Hypothalamus (tissue), 51 donors: ENCODE measurements at regions not wholly inside any gene's neighbourhood (a gene's known extent, or its start where the extent isn't known, plus 50 kb on each side); places are given as distances from the start of the nearest gene placed in this dataset.

Experiments used
- DNase-seq, 51 donors: peaks; one replicate each; lab custom pipeline; 2025; lab: John Stamatoyannopoulos, UW

DNA sequence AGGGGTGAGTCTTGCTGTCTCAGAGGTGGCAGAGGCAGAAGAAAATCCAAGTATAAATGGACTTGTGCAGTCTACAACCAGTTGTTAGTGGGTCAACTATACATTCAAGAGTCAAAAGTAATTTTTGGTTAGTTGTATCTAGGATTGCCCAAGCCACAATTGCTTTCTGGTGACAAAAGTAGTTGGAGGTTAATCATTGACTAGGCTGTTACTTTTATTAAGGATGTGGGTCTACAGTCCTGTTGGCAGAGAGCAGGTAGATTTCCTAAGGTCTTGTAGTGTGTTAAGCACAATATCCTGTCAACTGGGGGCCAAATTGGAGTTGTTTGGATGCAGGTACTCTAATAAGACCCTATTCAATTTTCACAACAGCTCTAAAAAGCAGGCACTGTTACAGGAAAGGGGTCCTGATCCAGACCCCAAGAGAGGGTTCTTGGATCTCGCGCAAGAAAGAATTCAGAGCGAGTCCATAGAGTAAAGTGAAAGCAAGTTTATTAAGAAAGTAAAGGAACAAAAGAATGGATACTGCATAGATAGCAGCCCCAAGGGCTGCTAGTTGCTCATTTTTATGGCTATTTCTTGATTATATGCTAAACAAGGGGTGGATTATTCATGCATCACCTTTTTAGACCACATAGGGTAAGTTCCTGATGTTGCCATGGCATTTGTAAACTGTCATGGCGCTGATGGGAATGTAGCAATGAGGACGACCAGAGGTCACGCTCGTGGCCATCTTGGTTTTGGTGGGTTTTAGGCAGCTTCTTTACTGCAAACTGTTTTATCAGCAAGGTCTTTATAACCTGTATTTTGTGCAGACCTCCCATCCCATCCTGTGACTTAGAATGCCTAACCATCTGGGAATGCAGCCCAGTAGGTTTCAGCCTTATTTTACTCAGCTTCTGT is 232.6 kb upstream of the SRRM4 start:
- DNase-seq: no peak

DNA sequence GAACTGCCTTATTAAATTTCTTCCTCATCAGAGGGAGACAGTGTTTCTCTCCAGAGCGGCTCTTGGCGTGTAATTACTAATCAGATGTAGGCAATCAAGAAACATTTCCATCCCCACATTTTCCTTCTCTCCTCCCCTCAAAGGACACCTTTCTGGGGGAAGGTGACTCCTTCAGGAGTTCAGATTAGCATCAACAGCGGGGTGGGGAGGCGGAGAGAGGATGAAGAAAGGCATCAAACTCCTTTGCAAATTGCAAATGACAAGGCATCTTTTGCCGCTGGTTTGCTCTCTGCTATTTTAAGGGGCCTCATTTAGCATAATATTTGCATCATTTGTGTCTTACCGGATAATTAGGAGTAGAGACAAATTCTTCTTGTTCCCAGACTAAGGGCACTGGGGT is 231.7 kb upstream of the SRRM4 start:
- DNase-seq: peak in 1 of 51 donors; percentile 20

DNA sequence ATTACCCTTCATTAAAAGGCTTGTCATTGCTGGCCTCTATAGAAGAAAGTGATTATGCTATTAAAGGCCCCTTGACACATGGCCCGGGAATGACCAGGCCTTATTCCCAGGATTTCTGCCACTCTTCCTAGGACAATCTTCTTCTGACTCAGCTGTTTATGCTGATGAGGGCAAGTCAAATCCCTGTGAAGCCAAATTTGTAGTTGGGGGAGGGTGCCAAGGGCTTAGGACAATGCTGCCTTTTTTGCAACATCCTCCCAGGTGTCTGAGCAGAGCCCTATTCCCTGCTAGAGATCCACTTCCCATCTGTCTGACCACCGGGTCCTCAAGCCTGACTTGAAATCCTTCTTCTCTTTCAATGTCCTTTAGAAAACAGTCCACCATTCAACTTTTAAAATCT is 230.7 kb upstream of the SRRM4 start:
- peak in 2 of 51 donors; percentile 2 for DNase-seq

GRCh38 chr12:118751355-118751754 is 230.0 kb upstream of the SRRM4 start:
- DNase-seq: no peak

DNA sequence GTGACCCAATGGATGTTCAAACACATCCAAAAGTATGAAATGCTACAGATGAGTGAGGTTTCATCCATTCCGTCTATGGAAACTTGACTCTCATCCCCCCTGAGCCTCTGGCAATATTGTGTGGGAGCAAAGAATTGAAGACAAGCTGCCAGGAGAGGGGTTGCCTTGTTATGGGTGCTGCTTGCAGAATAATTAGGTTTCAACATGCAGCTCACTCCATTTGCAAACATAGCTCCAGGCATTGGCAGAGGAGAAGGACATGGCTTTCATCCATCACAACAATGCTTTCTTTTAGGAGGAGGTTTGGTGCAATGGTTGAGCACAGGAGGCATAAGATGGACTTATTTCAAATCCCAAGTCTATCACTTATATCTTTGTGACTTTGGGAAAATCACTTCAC is 220.7 kb upstream of the SRRM4 start:
- no peak for DNase-seq

DNA sequence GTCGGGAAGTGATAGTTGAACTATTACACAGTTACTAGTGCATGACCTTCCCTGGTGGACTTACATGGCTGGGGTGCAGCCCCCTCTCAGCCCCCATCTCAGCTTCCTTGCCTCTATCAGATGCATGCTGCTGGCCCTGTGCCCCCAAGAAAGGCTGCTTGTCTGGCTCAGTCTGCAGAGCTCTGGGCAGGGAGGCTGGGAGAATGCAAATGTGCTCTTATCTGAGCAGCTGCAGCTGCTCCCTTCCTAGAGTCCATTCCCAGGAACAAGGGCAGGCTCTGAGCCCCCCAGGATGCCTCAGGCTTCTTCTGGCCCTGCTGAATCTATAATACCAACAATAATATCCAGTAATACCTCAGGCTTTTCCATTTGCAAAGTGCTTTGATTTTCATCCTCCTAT is 218.1 kb upstream of the SRRM4 start:
- DNase-seq: peak in 9 of 51 donors; percentile 1 to 20 (median 4)

DNA sequence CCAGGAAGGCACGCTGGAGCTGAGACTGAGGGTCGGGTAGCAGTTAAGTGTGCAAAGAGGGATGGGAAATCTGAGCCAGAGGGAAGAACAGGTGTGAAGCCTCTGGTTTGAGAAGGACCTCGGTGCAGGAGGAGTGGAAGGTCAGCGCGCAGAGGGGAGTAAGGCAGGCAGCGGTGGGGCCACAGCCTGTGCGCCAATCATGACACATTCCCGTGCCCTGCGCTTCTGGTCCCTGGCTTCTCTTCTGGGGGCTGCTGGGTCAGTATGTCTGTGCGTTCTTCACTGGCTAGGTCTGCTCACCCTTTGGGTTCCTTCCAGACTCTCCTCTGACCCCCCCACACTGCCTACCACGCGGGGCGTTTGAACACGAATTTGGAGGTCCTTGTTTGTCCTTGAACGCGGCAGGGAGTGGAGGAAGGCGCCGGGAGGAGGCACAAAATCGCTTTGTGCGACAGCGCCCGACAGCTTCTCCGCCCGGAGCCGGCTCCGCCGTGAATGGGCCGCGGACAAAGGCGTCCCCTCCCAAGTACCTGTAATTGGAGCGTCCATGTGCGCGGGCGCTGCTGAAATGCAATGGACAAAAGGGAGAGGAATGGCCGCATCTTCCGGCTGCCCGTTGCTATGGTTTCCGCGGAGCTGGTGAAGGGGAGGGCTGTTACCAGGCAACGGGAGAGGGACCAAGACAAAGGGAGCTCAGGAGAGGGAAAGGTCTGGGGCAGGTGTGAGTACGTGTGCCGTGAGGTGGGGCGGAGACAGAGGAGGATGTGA is 207.2 kb upstream of the SRRM4 start:
- peak in 42 of 51 donors; percentile 3 to 82 (median 52) for DNase-seq

DNA sequence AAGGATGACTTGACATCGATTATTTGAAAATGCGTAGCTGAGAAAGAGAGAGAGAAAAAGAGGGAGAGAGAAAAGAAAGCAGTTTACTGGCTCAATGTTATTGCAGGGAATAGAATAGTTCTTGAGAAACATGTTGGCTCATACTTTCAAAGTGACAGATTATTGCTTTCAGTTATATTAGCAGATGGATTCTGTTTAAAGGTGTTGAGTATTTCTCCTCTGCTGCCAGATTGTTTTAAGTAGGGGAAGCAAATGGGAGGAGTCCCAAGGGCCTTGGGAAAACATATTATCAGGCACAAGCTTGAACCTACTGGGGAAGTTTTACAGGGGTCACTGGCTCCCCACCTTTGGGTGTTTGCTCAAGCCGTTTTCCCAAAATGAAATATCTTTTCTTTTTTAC is 203.8 kb upstream of the SRRM4 start:
- no peak for DNase-seq

GRCh38 chr12:118778077-118778476 is 203.3 kb upstream of the SRRM4 start:
- DNase-seq: no peak

DNA sequence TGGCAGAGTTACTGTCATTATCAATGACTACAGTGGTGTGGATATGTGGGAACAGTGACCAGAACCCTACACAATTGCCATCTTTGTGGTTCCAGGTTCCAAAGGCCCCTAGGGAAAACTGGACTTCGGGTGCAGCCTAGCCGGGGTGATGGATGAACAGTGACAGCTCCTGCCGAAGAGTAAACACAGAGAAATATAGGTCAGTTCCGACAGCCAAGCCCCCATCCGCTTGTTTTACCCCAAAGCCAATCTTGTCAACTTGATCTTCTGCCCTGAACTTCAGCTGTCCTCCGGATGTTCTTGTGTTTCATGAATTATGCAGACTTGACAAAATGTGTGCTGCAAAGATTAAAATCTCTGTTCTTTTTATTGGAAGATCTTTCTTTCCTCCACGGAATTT is 200.4 kb upstream of the SRRM4 start:
- DNase-seq: no peak

- DNase-seq: no peak
These were observed 199.6 kb upstream of the SRRM4 start for GRCh38 chr12:118781692-118782091.

- DNase-seq: no peak
These were observed 197.6 kb upstream of the SRRM4 start for GRCh38 chr12:118783703-118784102.

DNA sequence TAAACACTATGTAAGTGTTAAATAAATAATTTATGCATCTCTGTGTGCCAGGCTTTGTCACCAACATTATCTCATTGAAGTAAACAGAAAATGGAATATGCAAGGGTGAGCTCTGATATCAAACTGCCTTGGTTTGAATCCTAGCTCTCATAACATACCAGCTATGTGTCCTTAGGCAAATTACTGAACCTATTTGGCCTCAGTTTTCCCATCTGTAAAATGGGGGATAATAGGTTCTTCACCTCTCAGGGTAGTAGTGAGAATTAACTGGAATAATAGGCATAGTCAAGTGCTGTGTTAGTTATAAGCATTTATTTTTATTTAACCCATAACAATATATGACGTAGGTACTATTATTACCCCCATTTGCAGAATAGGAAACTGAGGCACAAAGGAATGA is 190.8 kb upstream of the SRRM4 start:
- no peak for DNase-seq

DNA sequence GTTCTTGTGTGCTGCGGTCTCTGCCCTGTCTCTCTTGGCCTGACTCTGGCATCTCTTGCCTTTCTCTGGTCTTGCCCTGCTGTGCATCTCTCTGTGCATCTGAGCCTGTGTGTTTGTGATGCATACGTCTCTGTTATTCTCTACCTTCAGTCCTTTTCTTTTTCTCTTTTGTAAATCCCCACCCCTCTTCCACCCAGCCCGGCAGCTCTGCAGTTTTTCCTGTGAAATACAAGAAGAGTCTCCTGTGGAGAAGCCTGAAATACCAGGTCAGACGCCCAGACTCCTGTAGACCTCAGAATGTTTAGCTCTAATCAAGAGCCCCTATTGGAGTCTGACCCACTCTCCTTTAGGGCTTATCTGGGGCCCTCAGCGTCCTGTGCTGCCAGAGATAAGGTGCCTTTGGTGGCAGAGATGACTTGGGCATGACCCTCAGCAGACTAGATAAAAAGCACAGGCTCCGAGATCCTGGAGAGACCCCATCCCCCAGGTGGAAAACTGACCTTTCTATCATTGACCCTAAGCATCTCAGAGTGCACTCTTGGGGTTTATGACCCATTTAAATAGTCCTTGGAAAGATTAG is 167.5 kb upstream of the SRRM4 start:
- DNase-seq: no peak

DNA sequence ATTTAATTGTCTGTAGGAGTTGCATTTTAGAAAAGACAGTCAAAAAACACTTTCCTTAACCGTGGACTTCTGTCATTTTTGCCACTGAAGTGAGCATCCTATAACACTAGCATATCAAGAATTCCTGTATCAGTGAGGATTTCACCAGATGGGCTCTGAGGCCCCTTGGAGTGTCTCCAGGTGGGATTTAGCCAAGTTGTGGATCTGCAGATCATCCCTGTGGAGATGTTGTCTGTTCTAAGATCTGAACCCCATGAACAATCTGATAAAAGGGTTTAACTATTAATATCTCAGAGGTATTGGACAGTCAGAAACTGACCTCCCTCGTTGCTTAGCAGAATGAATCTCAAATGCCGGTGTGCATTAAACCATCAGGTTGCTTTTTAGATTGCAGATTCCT is 165.0 kb upstream of the SRRM4 start:
- DNase-seq: no peak

DNA sequence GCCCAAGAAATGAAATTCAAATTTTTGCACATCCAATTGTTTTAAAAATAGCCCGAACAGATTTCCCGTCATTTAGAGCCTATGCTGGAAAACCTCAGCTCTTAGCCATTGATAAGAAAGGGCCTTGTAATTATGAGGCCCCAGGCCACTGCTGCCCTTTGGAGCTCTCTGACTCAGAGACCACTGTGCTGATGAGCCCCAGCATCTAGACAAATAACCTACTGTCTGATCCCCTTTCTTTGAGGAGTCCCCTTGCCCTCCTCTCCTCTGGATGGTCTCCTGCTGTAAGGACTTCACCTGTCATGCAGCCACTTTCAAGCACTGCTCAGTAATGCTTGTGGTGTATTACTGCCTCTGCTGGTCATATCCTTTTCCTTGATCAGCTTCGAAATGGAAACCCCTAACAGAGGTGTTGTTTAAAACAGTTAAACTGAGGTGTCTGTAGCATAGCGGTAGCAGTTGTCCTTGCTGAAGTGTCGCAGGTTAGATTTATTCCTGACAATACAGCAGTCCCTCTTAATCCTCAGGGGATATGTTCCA is 159.9 kb upstream of the SRRM4 start:
- DNase-seq: no peak

GRCh38 chr12:118822512-118822911 is 158.8 kb upstream of the SRRM4 start:
- no peak for DNase-seq

DNA sequence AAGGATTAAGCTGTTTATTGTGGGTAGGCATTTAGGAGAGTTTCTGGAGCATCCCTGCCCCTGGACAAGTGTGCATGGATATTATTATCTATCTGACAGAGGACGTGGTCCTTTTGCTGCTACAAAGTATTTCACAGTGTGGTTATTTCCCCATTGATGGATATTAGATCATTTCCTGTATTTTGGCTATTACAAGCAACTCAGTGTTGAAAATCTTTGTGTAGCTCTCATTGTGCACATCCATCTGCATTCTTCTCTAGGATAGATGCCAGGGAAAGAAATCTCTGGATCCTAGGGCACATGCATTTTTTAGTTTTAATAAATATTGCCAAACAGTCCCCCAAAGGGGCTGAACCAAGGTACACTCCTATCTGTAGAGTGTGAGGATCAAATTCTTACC is 154.3 kb upstream of the SRRM4 start:
- DNase-seq: peak in 2 of 51 donors; percentile 19 to 78

DNA sequence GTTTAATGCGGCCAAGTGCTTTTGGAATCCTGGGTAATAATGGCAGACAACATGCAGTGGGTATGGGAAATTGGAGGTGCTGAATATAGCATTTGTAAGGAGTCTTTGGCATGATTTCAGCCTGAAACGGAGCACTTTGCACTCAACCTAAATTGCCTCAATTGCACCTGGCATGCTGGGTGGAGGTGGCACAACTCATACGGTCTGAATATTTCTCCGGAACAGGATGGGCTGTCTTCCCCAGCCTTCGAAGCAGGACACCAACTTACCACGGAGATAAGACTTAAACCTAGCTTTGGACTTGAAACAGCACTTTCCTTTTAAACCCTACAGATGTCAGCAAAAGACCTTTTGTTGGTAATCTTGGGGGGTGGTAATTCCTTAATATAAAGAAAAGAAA is 153.7 kb upstream of the SRRM4 start:
- DNase-seq: peak in 4 of 51 donors; percentile 1 to 27 (median 6)

DNA sequence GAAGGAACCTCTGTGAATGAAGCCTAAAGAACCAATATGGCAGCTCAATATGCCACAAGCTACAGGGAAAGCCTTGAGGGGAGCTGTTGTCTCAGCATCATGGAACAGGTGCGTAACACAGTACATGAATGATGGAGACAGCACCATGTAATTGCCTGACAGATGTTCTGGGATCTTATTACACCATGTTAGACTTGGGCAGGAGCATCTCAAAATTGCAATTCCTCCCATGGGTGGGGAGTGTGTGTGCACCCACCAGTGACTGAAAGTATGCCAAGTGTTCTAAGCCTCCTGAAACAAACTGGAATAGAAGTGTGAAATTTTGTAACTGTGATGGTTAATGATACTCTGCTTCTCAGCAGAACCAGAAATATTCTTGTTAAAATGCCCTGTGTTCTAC is 151.0 kb upstream of the SRRM4 start:
- no peak for DNase-seq

- DNase-seq: no peak
These were observed 145.4 kb upstream of the SRRM4 start for GRCh38 chr12:118835926-118836325.
